GM19324 (cell line): ENCODE measurements at regions not wholly inside any gene's neighbourhood (a gene's known extent, or its start where the extent isn't known, plus 50 kb on each side); places are given as distances from the start of the nearest gene placed in this dataset.
"Not testable (repeated sequence)": the region's sequence is repeated elsewhere in the genome, so short reads cannot be mapped to it uniquely, and the experiment has no call there.

Experiments
- ATAC-seq: cut with Tn5 transposase; IDR thresholded peaks from one replicate; pipeline ENCODE4 v1.9.1; 2021; ENCODE audit warnings: mild to moderate bottlenecking, moderate library complexity; ENCODE audit not compliant: unreplicated experiment, low FRiP score

- no peak for ATAC-seq
These were observed 86.8 kb downstream of the NDUFA12 start for GRCh38 chr12:94916663-94917062.

GRCh38 chr12:94909663-94910062 is 93.8 kb downstream of the NDUFA12 start:
- no peak for ATAC-seq

- not testable (repeated sequence) for ATAC-seq
These were observed 97.7 kb downstream of the NDUFA12 start for GRCh38 chr12:94905749-94906148.

- ATAC-seq, result no peak
These were observed 103.0 kb downstream of the NDUFA12 start for GRCh38 chr12:94900496-94900895.

- ATAC-seq, result no peak
These were observed 105.1 kb downstream of the NDUFA12 start for GRCh38 chr12:94898388-94898787.

- ATAC-seq, result no peak
These were observed 110.8 kb downstream of the NDUFA12 start for GRCh38 chr12:94892544-94893267.

GRCh38 chr12:94889445-94890210 is 113.9 kb downstream of the NDUFA12 start:
- no peak for ATAC-seq

- ATAC-seq, result no peak
These were observed 124.0 kb downstream of the NDUFA12 start for GRCh38 chr12:94879542-94879941.

- ATAC-seq, result no peak
These were observed 128.0 kb downstream of the NDUFA12 start for GRCh38 chr12:94875525-94875924.

GRCh38 chr12:94874518-94875302 is 128.8 kb downstream of the NDUFA12 start:
- no peak for ATAC-seq

GRCh38 chr12:94873734-94874517 is 129.6 kb downstream of the NDUFA12 start:
- peak; percentile 77 for ATAC-seq

GRCh38 chr12:94872971-94873733 is 130.3 kb downstream of the NDUFA12 start:
- ATAC-seq, result peak; percentile 35

- ATAC-seq, result peak; percentile 3
These were observed 130.9 kb downstream of the NDUFA12 start for GRCh38 chr12:94872671-94872970.

- ATAC-seq, result no peak
These were observed 131.4 kb downstream of the NDUFA12 start for GRCh38 chr12:94872007-94872653.

- ATAC-seq, result no peak
These were observed 133.0 kb downstream of the NDUFA12 start for GRCh38 chr12:94870511-94870910.

GRCh38 chr12:94868161-94868560 is 135.3 kb downstream of the NDUFA12 start:
- ATAC-seq, result no peak

- no peak for ATAC-seq
These were observed 136.2 kb downstream of the NDUFA12 start for GRCh38 chr12:94867066-94867855.

- no peak for ATAC-seq
These were observed 138.5 kb downstream of the NDUFA12 start for GRCh38 chr12:94864987-94865386.
